Neural crest cell (in vitro differentiated cells): ENCODE measurements at regions not wholly inside any gene's neighbourhood (a gene's known extent, or its start where the extent isn't known, plus 50 kb on each side); places are given as distances from the start of the nearest gene placed in this dataset.

ENCODE experiments used
- DNase-seq: peaks from one replicate; pipeline ENCODE4 v3.0.0; 2021; ENCODE audit warnings: low read depth, mixed read lengths, low spot score
- H3K27ac Mint-ChIP-seq: one replicate; pipeline ENCODE4 v1.8.0; 2021; ENCODE audit warnings: mild to moderate bottlenecking, mixed read lengths; ENCODE audit not compliant: unreplicated experiment
- H3K27me3 Mint-ChIP-seq: 2 replicates; pipeline ENCODE4 v1.8.0; 2021; ENCODE audit warnings: low read depth, mild to moderate bottlenecking, mixed read lengths
- H3K36me3 Mint-ChIP-seq: 2 replicates; pipeline ENCODE4 v1.8.0; 2021; ENCODE audit warnings: low read depth, mild to moderate bottlenecking, mixed read lengths
- H3K4me1 Mint-ChIP-seq: 2 replicates; pipeline ENCODE4 v1.8.0; 2021; ENCODE audit warnings: mixed read lengths
- H3K4me3 Mint-ChIP-seq: one replicate; pipeline ENCODE4 v1.8.0; 2021; ENCODE audit warnings: mild to moderate bottlenecking, mixed read lengths
- H3K9me3 Mint-ChIP-seq: 2 replicates; pipeline ENCODE4 v1.8.0; 2021; ENCODE audit warnings: mixed read lengths
- TF ChIP-seq, protein P1 (sequence below): fragments of 200-600 bp; sonication (generic); conservative IDR thresholded peaks from 2 replicates; pipeline ENCODE4 v1.5.0; 2021; ENCODE audit warnings: antibody characterized with exemption, mild to moderate bottlenecking

DNA sequence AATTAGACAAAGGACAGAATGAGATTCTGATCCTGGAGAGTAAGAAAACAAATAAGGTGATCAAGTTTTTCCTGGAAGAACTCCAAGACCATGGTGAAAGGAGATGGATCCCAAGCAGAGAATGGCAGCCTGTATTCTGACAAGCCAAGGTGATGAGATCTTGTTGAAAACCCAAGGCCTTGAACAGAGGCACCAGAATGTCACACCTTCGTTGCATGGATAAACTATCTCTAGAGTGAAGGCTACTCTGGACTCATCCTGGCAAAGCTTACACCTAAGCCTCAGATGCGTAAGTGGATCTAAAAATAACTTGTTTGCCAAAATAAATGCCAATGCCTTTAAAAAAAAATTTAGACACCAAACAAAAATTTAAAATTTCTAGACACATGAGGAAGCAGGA is 605.9 kb downstream of the ETNK1 start:
- TF ChIP-seq, protein P1, sequence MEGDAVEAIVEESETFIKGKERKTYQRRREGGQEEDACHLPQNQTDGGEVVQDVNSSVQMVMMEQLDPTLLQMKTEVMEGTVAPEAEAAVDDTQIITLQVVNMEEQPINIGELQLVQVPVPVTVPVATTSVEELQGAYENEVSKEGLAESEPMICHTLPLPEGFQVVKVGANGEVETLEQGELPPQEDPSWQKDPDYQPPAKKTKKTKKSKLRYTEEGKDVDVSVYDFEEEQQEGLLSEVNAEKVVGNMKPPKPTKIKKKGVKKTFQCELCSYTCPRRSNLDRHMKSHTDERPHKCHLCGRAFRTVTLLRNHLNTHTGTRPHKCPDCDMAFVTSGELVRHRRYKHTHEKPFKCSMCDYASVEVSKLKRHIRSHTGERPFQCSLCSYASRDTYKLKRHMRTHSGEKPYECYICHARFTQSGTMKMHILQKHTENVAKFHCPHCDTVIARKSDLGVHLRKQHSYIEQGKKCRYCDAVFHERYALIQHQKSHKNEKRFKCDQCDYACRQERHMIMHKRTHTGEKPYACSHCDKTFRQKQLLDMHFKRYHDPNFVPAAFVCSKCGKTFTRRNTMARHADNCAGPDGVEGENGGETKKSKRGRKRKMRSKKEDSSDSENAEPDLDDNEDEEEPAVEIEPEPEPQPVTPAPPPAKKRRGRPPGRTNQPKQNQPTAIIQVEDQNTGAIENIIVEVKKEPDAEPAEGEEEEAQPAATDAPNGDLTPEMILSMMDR: no peak
- Mint-ChIP-seq H3K36me3 (no peaks in the 10 kb centered on the region), H3K4me1 (no peaks in the 10 kb centered on the region), H3K27me3 (no peaks in the 10 kb centered on the region), H3K9me3 (no peaks in the 10 kb centered on the region), H3K27ac (no peak overlapping the region), H3K4me3 (no peak overlapping the region)
- DNase-seq: no peak

DNA sequence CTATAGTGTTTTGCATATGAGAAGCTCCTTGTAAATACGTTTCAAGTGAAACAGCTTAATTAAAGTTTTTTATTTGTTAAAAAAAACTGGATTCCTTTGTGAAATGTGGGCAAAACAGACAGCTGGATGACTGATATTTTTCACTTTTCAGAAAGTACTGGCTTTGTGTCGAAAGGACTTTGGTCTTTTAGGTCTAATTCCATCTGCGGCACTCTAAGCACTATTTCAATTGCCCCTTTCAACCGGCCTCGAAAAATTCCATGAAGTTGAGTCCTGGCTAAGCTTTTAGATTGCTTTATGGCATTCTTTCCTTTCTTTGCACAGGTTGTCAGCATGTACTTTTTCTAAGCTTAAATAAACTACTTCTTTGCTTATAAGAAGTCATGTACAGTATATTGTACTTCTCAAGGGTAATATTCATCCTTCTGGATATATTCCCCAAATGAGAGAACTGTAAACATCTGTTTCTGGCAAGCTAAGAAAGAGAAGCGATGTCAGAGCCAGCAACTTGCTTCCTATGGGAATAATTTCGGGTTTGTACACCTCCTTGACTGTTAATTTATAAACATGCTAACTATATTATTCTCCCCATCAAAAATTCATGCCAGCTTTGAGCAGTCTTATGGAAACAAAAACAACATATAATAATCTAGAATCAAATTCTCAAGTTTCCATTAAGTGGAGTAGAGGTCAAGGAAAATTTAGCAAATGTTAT is 611.3 kb downstream of the ETNK1 start:
- DNase-seq: no peak
- Mint-ChIP-seq H3K4me3 (no peak overlapping the region), H3K36me3 (no peaks in the 10 kb centered on the region), H3K9me3 (no peaks in the 10 kb centered on the region), H3K4me1 (no peaks in the 10 kb centered on the region), H3K27ac (no peak overlapping the region), H3K27me3 (no peaks in the 10 kb centered on the region)
- TF ChIP-seq, protein P1: no peak

GRCh38 chr12:23236811-23237210 is 611.8 kb downstream of the ETNK1 start:
- TF ChIP-seq, protein P1: no peak
- H3K36me3 Mint-ChIP-seq: no peaks in the 10 kb centered on the region

GRCh38 chr12:23238190-23238589 is 613.2 kb downstream of the ETNK1 start:
- Mint-ChIP-seq H3K27ac (no peak overlapping the region), H3K4me3 (no peak overlapping the region), H3K27me3 (no peaks in the 10 kb centered on the region), H3K36me3 (no peaks in the 10 kb centered on the region), H3K4me1 (no peaks in the 10 kb centered on the region), H3K9me3 (no peaks in the 10 kb centered on the region)
- TF ChIP-seq, protein P1: no peak
- DNase-seq: no peak

More at GRCh38 chr12:23236811-23237210, 611.8 kb downstream of the ETNK1 start:
- H3K27me3 Mint-ChIP-seq: no peaks in the 10 kb centered on the region
- no peaks in the 10 kb centered on the region for H3K4me1 Mint-ChIP-seq
- DNase-seq: no peak
- H3K27ac Mint-ChIP-seq: no peak overlapping the region
- no peak overlapping the region for H3K4me3 Mint-ChIP-seq
- no peaks in the 10 kb centered on the region for H3K9me3 Mint-ChIP-seq

- TF ChIP-seq, protein P1: no peak
- Mint-ChIP-seq H3K27ac (no peak overlapping the region), H3K4me3 (no peak overlapping the region), H3K4me1 (no peaks in the 10 kb centered on the region), H3K27me3 (no peaks in the 10 kb centered on the region), H3K36me3 (no peaks in the 10 kb centered on the region), H3K9me3 (peaks cover 3% of the 10 kb centered on the region)
- no peak for DNase-seq
Observed at GRCh38 chr12:23238957-23239356, 614.0 kb downstream of the ETNK1 start.
